ENCODE measurements at regions not wholly inside any gene's neighbourhood (a gene's known extent, or its start where the extent isn't known, plus 50 kb on each side); places are given as distances from the start of the nearest gene placed in this dataset.
A peak's percentile ranks its signal among the peaks of the same experiment; 100 is the strongest.

GRCh38 chr3:130259166-130259874 is 86.2 kb upstream of the COL6A5 start:
- no peak for DNase-seq (ENCODE audit: low read depth, low spot score)

DNA sequence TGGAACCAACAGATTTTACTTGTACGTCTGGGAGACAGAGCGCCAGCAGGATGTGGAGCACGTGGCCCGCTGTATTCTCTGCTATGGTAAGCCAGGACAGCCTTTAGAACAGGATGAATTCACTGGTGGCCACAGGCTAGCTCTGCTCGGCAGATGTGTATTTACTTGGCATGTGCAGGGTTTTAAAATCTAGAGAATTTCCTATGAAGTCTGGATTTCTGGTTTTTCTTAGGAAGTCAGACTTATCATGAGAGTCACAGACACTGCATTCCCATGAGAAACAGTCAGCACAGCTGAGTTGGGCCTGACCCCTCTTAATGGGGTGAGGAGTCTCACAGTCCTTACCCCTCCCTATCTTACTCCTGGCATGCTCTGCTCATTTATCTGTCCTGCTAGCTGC is 84.6 kb upstream of the COL6A5 start:
- DNase-seq (ENCODE audit: low read depth, low spot score) = no peak

DNA sequence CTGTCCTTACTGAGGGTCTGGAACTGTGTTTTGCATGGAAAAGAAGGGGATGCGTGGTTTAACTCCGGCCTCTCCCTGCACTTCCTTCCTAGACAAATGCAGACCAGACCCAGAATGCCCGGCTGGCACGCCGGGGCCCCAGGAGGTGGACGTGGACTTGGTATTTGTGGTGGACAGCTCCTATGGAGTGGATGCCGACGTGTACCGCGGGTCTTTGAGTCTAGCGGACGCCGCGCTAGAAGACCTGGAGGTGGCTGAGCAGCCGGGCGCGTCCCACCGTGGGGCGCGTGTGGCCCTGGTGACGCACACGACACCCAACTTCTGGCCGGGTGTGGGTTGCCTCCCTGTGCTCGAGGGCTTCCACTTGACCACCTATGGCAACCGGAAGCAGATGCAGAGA is 81.8 kb upstream of the COL6A5 start:
- no peak for DNase-seq (ENCODE audit: low read depth, low spot score)

DNA sequence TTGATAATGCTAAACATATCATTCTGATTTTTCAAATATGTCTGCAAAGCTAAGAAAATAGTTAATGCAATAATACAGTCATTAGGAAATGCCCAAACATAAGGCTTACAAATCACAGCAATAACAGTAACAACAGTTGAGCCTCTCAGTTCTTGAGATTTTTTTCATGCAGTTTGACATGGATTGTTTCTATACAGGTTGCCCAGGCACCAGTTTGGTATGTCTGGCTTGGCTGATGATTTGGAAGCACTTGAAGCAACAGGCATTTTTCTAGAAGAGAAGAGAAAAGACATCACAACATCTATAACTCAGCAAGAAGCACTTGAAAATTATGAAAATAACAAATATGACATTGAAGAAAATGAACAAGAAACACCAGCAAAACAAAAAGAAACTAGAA is 78.7 kb upstream of the COL6A5 start:
- no peak for DNase-seq (ENCODE audit: low read depth, low spot score)

DNA sequence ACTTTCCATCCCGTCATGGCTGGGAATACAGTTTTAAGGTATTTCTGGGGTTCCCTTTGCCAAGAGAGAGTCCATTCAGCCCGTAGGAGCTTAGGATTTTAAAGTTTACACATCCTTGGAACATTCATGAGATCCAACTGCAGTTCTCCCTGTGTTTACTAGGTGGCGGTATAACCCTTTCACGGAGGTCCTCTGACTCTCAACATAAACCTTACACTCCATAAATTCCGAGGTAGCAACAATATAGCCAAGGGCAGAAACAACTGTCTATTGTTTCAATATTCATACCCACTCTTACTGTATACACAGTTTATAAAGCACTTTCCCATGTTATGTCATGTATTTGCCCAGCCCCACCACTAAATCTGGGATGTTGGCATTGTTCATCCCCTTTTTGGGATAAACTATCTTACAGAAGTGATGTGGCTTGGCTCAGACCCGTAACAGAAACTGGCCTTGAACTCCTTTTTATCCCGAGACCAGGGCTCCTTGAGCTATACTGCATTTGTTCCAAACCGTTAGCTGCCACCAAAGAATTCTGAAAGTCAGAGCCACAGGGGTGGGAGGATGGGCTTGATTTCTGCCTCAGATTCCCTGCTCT is 69.2 kb upstream of the COL6A5 start:
- peak; percentile 21 for DNase-seq (ENCODE audit: low read depth, low spot score)

DNA sequence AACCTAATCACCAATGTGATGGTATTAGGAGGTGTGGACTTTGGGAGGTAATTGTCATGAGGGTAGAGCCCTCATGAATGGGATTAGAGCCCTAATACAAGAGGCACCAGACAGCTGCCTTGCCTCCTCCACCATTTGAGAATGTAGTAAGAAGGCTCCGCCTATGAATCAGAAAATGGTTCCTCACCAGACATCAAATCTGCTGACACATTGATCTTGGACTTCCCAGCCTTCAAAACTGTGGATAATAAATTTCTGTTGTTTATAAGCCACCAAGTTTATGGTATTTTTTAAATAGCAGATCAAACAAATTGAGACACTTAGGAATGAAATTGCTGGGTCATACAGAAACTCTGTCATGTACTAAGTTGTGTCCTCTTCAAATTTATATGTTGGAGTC is 56.8 kb upstream of the COL6A5 start:
- no peak for DNase-seq (ENCODE audit: low read depth, low spot score)

GRCh38 chr3:130291148-130291547 is 54.3 kb upstream of the COL6A5 start:
- no peak for DNase-seq (ENCODE audit: low read depth, low spot score)

- no peak for DNase-seq (ENCODE audit: low read depth, low spot score)
Measured at GRCh38 chr3:130293247-130293646, 52.2 kb upstream of the COL6A5 start.

Data from smooth muscle cell of the brain vasculature (primary cell).